Esophagus muscularis mucosa (tissue), 4 donors: ENCODE measurements at regions not wholly inside any gene's neighbourhood (a gene's known extent, or its start where the extent isn't known, plus 50 kb on each side); places are given as distances from the start of the nearest gene placed in this dataset.
"Not testable (repeated sequence)": the region's sequence is repeated elsewhere in the genome, so short reads cannot be mapped to it uniquely, and the experiment has no call there.

Source experiments
- DNase-seq: peaks from one replicate; pipeline ENCODE4 v3.0.0-alpha.2; 2017; ENCODE audit errors: extremely low spot score
- H3K27ac ChIP-seq, 4 donors: fragments of 200-600 bp; sonication (generic); replicated peaks in 1 of 4; 1 replicate in 3 of 4; 2 replicates in 1 of 4; pipeline ENCODE4 v1.5.1; 2016 to 2019; ENCODE audit warnings: mild to moderate bottlenecking in 1 of 4
- H3K27me3 ChIP-seq, 4 donors: fragments of 200-600 bp; sonication (generic); one replicate each; pipeline versions ENCODE4 v1.5.1 to v1.6.0; 2016 to 2019
- H3K36me3 ChIP-seq, 4 donors: fragments of 200-600 bp; sonication (generic); one replicate each; pipeline ENCODE4 v1.5.1; 2016 to 2019
- H3K4me1 ChIP-seq, 4 donors: fragments of 200-600 bp; sonication (generic); one replicate each; pipeline ENCODE4 v1.5.1; 2016 to 2019
- H3K4me3 ChIP-seq, 4 donors: fragments of 200-600 bp; sonication (generic); 1 replicate in 2 of 4; 2 replicates in 2 of 4; pipeline ENCODE4 v1.5.1; 2016 to 2019; ENCODE audit warnings: mild to moderate bottlenecking in 4 of 4, moderate library complexity in 1 of 4
- H3K9me3 ChIP-seq, 4 donors: fragments of 200-600 bp; sonication (generic); 1 replicate in 3 of 4; 2 replicates in 1 of 4; pipeline ENCODE4 v1.5.1; 2016 to 2019
- EP300 ChIP-seq: sonication (generic); formaldehyde crosslinking; IDR thresholded peaks from one replicate; pipeline ENCODE4 v1.6.1; 2017; ENCODE audit warnings: antibody characterized with exemption
- POLR2A ChIP-seq: fragments of 450-650 bp; IDR thresholded peaks from one replicate; pipeline ENCODE4 v1.6.1; 2017; ENCODE audit warnings: antibody characterized with exemption, moderate library complexity, mild to moderate bottlenecking, low read depth
- POLR2AphosphoS5 ChIP-seq, 2 donors: sonication (generic); formaldehyde crosslinking; IDR thresholded peaks; one replicate each; pipeline ENCODE4 v1.6.1; 2017; ENCODE audit warnings: antibody characterized with exemption in 2 of 2
- WGBS: methylation state at CpG from one replicate; pipeline ENCODE4 v1.1.5; 2018; 5-methylcytosine and 5-hydroxymethylcytosine counted together
- intact Hi-C: fragments of 100-400 bp; cut with DNase I; formaldehyde crosslinking; loops from one replicate; pipeline ENCODE4 v1.15.1; 2023
- TF ChIP-seq, protein P1 (sequence below), 3 experiments: fragments of 200-600 bp in 2 of 3; fragments of 450-650 bp in 1 of 3; sonication (generic) in 2 of 3; IDR thresholded peaks; one replicate each; pipeline ENCODE4 v1.5.1; 2017 to 2019; ENCODE audit warnings: antibody characterized with exemption in 3 of 3, mild to moderate bottlenecking in 2 of 3, moderate library complexity in 1 of 3

- no peak overlapping the region for H3K4me3 ChIP-seq
- H3K27ac ChIP-seq: no peak overlapping the region
- TF ChIP-seq POLR2A (no peak), POLR2AphosphoS5 (IDR thresholded peaks at IDR 0.05) (no peak), EP300 (no peak)
- TF ChIP-seq, protein P1, sequence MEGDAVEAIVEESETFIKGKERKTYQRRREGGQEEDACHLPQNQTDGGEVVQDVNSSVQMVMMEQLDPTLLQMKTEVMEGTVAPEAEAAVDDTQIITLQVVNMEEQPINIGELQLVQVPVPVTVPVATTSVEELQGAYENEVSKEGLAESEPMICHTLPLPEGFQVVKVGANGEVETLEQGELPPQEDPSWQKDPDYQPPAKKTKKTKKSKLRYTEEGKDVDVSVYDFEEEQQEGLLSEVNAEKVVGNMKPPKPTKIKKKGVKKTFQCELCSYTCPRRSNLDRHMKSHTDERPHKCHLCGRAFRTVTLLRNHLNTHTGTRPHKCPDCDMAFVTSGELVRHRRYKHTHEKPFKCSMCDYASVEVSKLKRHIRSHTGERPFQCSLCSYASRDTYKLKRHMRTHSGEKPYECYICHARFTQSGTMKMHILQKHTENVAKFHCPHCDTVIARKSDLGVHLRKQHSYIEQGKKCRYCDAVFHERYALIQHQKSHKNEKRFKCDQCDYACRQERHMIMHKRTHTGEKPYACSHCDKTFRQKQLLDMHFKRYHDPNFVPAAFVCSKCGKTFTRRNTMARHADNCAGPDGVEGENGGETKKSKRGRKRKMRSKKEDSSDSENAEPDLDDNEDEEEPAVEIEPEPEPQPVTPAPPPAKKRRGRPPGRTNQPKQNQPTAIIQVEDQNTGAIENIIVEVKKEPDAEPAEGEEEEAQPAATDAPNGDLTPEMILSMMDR (IDR thresholded peaks at IDR 0.05): no peak
- H3K9me3 ChIP-seq: peaks cover 0 to 11% (median 0%) of the 10 kb centered on the region in 4 donors
- H3K27me3 ChIP-seq: no peaks in the 10 kb centered on the region
- WGBS: 46% methylated on average over 3 of the region's 3 CpGs
- H3K4me1 ChIP-seq: no peaks in the 10 kb centered on the region
- intact Hi-C loops: no loop called here
- DNase-seq: no peak
- H3K36me3 ChIP-seq: no peaks in the 10 kb centered on the region
These were observed 95.7 kb downstream of the PWWP3B start for GRCh38 chrX:106263817-106264216.

- DNase-seq, H3K27me3 ChIP-seq, intact Hi-C loops, H3K27ac ChIP-seq, H3K4me3 ChIP-seq, H3K9me3 ChIP-seq, H3K4me1 ChIP-seq, H3K36me3 ChIP-seq: not testable (repeated sequence)
- no CpG with 5 or more reads among the region's 9 CpGs for WGBS
These were observed 106.0 kb downstream of the PWWP3B start for GRCh38 chrX:106273947-106274587.

GRCh38 chrX:106275172-106275571, 107.1 kb downstream of the PWWP3B start:
- H3K9me3 ChIP-seq, H3K27me3 ChIP-seq, H3K4me1 ChIP-seq, H3K4me3 ChIP-seq, H3K36me3 ChIP-seq, H3K27ac ChIP-seq, intact Hi-C loops, DNase-seq: not testable (repeated sequence)
- WGBS: no CpG with 5 or more reads among the region's 5 CpGs

- Histone ChIP-seq H3K27me3 (no peaks in the 10 kb centered on the region), H3K27ac (no peak overlapping the region), H3K9me3 (no peaks in the 10 kb centered on the region), H3K4me3 (no peak overlapping the region), H3K36me3 (no peaks in the 10 kb centered on the region), H3K4me1 (no peaks in the 10 kb centered on the region)
- intact Hi-C loops: no loop called here
- DNase-seq: no peak
- TF ChIP-seq EP300: no peak
- TF ChIP-seq, protein P1 (IDR thresholded peaks at IDR 0.05): no peak
- no peak for TF ChIP-seq POLR2A
- TF ChIP-seq POLR2AphosphoS5 (IDR thresholded peaks at IDR 0.05): no peak
- 32% methylated on average over 2 of the region's 2 CpGs for WGBS
These were observed 110.8 kb downstream of the PWWP3B start for GRCh38 chrX:106278951-106279350.

DNA sequence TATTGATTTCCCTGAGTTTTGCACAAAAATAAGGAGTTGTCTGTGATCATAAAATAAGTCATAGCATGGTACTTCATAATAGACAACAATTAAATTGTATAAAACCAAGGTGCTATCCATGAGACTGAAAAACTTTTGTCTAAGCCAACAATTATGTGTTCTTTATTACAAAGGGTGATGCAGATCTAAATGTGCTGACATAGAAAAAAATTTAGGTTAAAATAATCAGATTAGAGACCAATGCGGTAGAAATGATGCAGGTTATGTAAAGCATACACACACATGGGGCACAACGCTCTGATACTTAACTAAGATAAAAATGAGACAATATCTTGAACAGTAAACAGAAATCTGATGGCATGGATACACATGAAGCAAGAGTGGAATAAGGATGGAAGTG, 113.3 kb downstream of the PWWP3B start:
- H3K9me3 ChIP-seq: no peaks in the 10 kb centered on the region
- no peak overlapping the region for H3K4me3 ChIP-seq
- H3K36me3 ChIP-seq: no peaks in the 10 kb centered on the region
- H3K4me1 ChIP-seq: no peaks in the 10 kb centered on the region
- DNase-seq: no peak
- 76% methylated on average over 2 of the region's 2 CpGs for WGBS
- TF ChIP-seq, protein P1 (IDR thresholded peaks at IDR 0.05): no peak
- TF ChIP-seq POLR2A: no peak
- no peak for TF ChIP-seq POLR2AphosphoS5 (IDR thresholded peaks at IDR 0.05)
- TF ChIP-seq EP300: no peak
- intact Hi-C loops: no loop called here
- H3K27me3 ChIP-seq: no peaks in the 10 kb centered on the region
- no peak overlapping the region for H3K27ac ChIP-seq

- no peak overlapping the region for H3K4me3 ChIP-seq
- no peak for DNase-seq
- intact Hi-C loops: no loop called here
- no peaks in the 10 kb centered on the region for H3K9me3 ChIP-seq
- H3K27me3 ChIP-seq: no peaks in the 10 kb centered on the region
- no peaks in the 10 kb centered on the region for H3K4me1 ChIP-seq
- no peak for TF ChIP-seq EP300
- TF ChIP-seq, protein P1 (IDR thresholded peaks at IDR 0.05): no peak
- TF ChIP-seq POLR2A: no peak
- no peak for TF ChIP-seq POLR2AphosphoS5 (IDR thresholded peaks at IDR 0.05)
- H3K36me3 ChIP-seq: no peaks in the 10 kb centered on the region
- WGBS: 76% methylated on average over 4 of the region's 4 CpGs
- no peak overlapping the region for H3K27ac ChIP-seq
These were observed 115.7 kb downstream of the PWWP3B start for GRCh38 chrX:106283841-106284240.
